ENCODE measurements at regions not wholly inside any gene's neighbourhood (a gene's known extent, or its start where the extent isn't known, plus 50 kb on each side); places are given as distances from the start of the nearest gene placed in this dataset.

GRCh38 chr13:26888632-26889031 lies 128.0 kb upstream of the GPR12 start:
- ATAC-seq = no peak
- TF ChIP-seq CSRNP3 (CRISPR knock-in tag; IDR thresholded peaks at IDR 0.05) (no peak), CREB5 (CRISPR knock-in tag; IDR thresholded peaks at IDR 0.05; ENCODE audit: low read depth) (no peak), BACH2 (CRISPR knock-in tag; IDR thresholded peaks at IDR 0.05; ENCODE audit: borderline replicate concordance) (no peak), GLIS3 (CRISPR knock-in tag; IDR thresholded peaks at IDR 0.05) (no peak), RARB (CRISPR knock-in tag; IDR thresholded peaks at IDR 0.05) (no peak), SNAI2 (CRISPR knock-in tag; IDR thresholded peaks at IDR 0.05) (no peak), ESRRG (CRISPR knock-in tag; IDR thresholded peaks at IDR 0.05) (no peak), CSDC2 (CRISPR knock-in tag; IDR thresholded peaks at IDR 0.05) (no peak), OSR1 (CRISPR knock-in tag; IDR thresholded peaks at IDR 0.05) (no peak), ZFP30 (CRISPR knock-in tag; IDR thresholded peaks at IDR 0.05) (no peak), TSHZ2 (CRISPR knock-in tag; IDR thresholded peaks at IDR 0.05) (no peak)

GRCh38 chr13:26887594-26887993 lies 127.0 kb upstream of the GPR12 start:
- no peak for ATAC-seq
- no peak for TF ChIP-seq ZFP3 (CRISPR knock-in tag; IDR thresholded peaks at IDR 0.05)
- TF ChIP-seq CREB5 (CRISPR knock-in tag; IDR thresholded peaks at IDR 0.05; ENCODE audit: low read depth) = no peak
- no peak for TF ChIP-seq CSDC2 (CRISPR knock-in tag; IDR thresholded peaks at IDR 0.05)
- no peak for TF ChIP-seq OSR1 (CRISPR knock-in tag; IDR thresholded peaks at IDR 0.05)

- ATAC-seq = no peak
- no peak for TF ChIP-seq PATZ1 (CRISPR knock-in tag; IDR thresholded peaks at IDR 0.05; ENCODE audit: borderline replicate concordance)
- TF ChIP-seq ARNTL (CRISPR knock-in tag; IDR thresholded peaks at IDR 0.05; ENCODE audit: borderline replicate concordance, low read depth) = no peak
- no peak for TF ChIP-seq BACH2 (CRISPR knock-in tag; IDR thresholded peaks at IDR 0.05; ENCODE audit: borderline replicate concordance)
- no peak for TF ChIP-seq ZNF8 (CRISPR knock-in tag; IDR thresholded peaks at IDR 0.05)
Observed at GRCh38 chr13:26883613-26884257, 123.1 kb upstream of the GPR12 start.

- TF ChIP-seq CSRNP3 (CRISPR knock-in tag; IDR thresholded peaks at IDR 0.05) (no peak), BACH2 (CRISPR knock-in tag; IDR thresholded peaks at IDR 0.05; ENCODE audit: borderline replicate concordance) (no peak), ISL1 (CRISPR knock-in tag; IDR thresholded peaks at IDR 0.05) (no peak), GLIS3 (CRISPR knock-in tag; IDR thresholded peaks at IDR 0.05) (no peak)
- ATAC-seq = no peak
Observed at GRCh38 chr13:26882731-26883130, 122.1 kb upstream of the GPR12 start.

All from SK-N-SH treated with all-trans-retinoic acid at 6 μM for 48 hours (cell line).